Thoracic aorta (tissue), 2 donors: ENCODE measurements at regions not wholly inside any gene's neighbourhood (a gene's known extent, or its start where the extent isn't known, plus 50 kb on each side); places are given as distances from the start of the nearest gene placed in this dataset.

Source experiments
- ATAC-seq: fragments of 150-250 bp; one replicate; pipeline ENCODE4 v1.8.0; 2017; ENCODE audit warnings: low read depth; ENCODE audit not compliant: insufficient number of reproducible peaks, low FRiP score
- DNase-seq: peaks from one replicate; pipeline ENCODE4 v3.0.0-alpha.2; 2020; ENCODE audit warnings: low spot score
- H3K27ac ChIP-seq, 2 donors: fragments of 200-600 bp; sonication (generic); 1 replicate in 1 of 2; 2 replicates in 1 of 2; pipeline ENCODE4 v1.5.1; 2016; ENCODE audit warnings: mild to moderate bottlenecking in 2 of 2, moderate library complexity in 2 of 2
- H3K27me3 ChIP-seq: fragments of 200-600 bp; sonication (generic); replicated peaks from 2 replicates; pipeline ENCODE4 v1.6.0; 2016; ENCODE audit warnings: mild to moderate bottlenecking; ENCODE audit not compliant: insufficient read depth
- H3K36me3 ChIP-seq: fragments of 200-600 bp; sonication (generic); one replicate; pipeline ENCODE4 v1.5.1; 2016
- H3K4me1 ChIP-seq, 2 donors: fragments of 200-600 bp; sonication (generic); 1 replicate in 1 of 2; 2 replicates in 1 of 2; pipeline versions ENCODE4 v1.5.1 to v1.6.0; 2016; ENCODE audit warnings: low read depth in 2 of 2, mild to moderate bottlenecking in 1 of 2; ENCODE audit not compliant: control insufficient read depth in 1 of 2
- H3K4me3 ChIP-seq: fragments of 200-600 bp; sonication (generic); 2 replicates; pipeline ENCODE4 v1.5.1; 2016; ENCODE audit warnings: mild to moderate bottlenecking
- H3K9me3 ChIP-seq: fragments of 200-600 bp; sonication (generic); 2 replicates; pipeline ENCODE4 v1.5.1; 2016
- TF ChIP-seq, protein P1 (sequence below): fragments of 200-600 bp; sonication (generic); IDR thresholded peaks from one replicate; pipeline ENCODE4 v1.5.1; 2019; ENCODE audit warnings: antibody characterized with exemption

DNA sequence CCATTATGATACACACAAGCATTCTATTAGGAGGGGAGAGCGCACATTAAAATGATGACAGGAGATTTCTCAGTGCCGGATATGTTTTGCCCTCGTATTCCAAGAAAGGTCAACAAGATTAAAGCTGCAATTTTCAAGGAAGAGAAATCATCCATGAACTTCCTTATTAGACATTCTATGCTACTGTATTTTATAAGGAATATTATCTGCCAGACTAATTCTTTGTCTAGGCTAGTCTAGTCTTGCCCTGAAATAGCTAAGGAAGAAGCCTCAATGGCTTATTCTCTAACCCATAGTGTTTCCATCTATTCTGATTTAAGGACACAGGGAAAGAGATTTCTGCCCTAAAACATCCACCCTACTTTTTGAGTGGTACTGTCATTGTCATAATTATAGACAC lies 315.4 kb downstream of the ADGRG6 start:
- no peak for ATAC-seq
- Histone ChIP-seq H3K27ac (no peak overlapping the region), H3K9me3 (no peaks in the 10 kb centered on the region), H3K4me3 (no peak overlapping the region), H3K27me3 (no peaks in the 10 kb centered on the region), H3K4me1 (no peaks in the 10 kb centered on the region), H3K36me3 (no peaks in the 10 kb centered on the region)
- TF ChIP-seq, protein P1, sequence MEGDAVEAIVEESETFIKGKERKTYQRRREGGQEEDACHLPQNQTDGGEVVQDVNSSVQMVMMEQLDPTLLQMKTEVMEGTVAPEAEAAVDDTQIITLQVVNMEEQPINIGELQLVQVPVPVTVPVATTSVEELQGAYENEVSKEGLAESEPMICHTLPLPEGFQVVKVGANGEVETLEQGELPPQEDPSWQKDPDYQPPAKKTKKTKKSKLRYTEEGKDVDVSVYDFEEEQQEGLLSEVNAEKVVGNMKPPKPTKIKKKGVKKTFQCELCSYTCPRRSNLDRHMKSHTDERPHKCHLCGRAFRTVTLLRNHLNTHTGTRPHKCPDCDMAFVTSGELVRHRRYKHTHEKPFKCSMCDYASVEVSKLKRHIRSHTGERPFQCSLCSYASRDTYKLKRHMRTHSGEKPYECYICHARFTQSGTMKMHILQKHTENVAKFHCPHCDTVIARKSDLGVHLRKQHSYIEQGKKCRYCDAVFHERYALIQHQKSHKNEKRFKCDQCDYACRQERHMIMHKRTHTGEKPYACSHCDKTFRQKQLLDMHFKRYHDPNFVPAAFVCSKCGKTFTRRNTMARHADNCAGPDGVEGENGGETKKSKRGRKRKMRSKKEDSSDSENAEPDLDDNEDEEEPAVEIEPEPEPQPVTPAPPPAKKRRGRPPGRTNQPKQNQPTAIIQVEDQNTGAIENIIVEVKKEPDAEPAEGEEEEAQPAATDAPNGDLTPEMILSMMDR, result no peak
- DNase-seq, result no peak

DNA sequence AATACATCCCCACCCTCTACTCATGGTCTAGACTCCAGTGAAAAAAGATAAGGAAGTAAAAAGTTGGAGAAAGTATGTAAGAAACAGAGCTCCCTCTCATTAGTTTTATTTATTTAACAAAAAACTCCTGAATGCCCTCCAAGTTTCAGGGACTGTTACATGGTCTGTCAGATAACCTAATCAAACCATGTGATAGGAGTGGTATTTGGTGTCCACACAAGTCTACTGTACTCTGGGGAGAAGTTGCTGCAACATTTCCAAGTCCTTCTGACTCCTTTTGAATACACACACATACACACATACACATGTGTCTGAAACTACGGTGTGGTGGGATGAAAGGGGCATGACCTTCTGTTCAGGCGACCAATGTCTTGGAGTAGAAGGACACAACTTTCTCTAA lies 320.0 kb downstream of the ADGRG6 start:
- no peak for ATAC-seq
- H3K9me3 ChIP-seq, result no peaks in the 10 kb centered on the region
- no peak for DNase-seq
- no peaks in the 10 kb centered on the region for H3K27me3 ChIP-seq
- no peaks in the 10 kb centered on the region for H3K4me1 ChIP-seq
- H3K27ac ChIP-seq, result no peak overlapping the region
- H3K36me3 ChIP-seq, result no peaks in the 10 kb centered on the region
- H3K4me3 ChIP-seq, result no peak overlapping the region
- TF ChIP-seq, protein P1, result no peak

- no peak for ATAC-seq
- Histone ChIP-seq H3K4me1 (no peaks in the 10 kb centered on the region), H3K36me3 (no peaks in the 10 kb centered on the region), H3K9me3 (no peaks in the 10 kb centered on the region), H3K27me3 (no peaks in the 10 kb centered on the region), H3K27ac (no peak overlapping the region), H3K4me3 (no peak overlapping the region)
- DNase-seq, result no peak
- TF ChIP-seq, protein P1, result no peak
These were observed 319.8 kb downstream of the HIVEP2 start for GRCh38 chr6:142624978-142625715.

DNA sequence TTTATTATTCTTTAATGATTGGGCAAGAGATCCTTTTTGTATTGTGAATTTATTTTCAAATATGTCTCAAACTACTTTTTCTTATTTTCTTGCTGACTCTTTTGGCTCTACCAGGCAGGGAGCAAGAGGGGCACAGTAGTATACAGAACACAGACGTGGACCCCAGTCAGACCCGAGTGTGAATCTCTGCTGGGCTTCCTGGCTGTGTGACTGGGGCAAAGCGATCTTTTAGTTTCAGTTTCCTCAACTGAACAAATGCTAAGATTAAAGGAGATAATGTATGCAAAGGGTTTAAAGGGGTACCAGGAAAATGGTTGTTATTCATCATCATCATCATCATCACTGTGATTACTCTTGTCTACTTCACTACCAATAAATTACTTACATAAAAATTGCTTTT lies 317.5 kb downstream of the HIVEP2 start:
- H3K4me3 ChIP-seq, result no peak overlapping the region
- TF ChIP-seq, protein P1, result no peak

GRCh38 chr6:142631517-142632385 lies 313.2 kb downstream of the HIVEP2 start:
- TF ChIP-seq, protein P1, result no peak
- no peak for ATAC-seq
- no peaks in the 10 kb centered on the region for H3K27me3 ChIP-seq

More for the DNA sequence above, 317.5 kb downstream of the HIVEP2 start:
- DNase-seq, result no peak
- Histone ChIP-seq H3K27me3 (no peaks in the 10 kb centered on the region), H3K36me3 (no peaks in the 10 kb centered on the region), H3K9me3 (no peaks in the 10 kb centered on the region), H3K4me1 (no peaks in the 10 kb centered on the region), H3K27ac (no peak overlapping the region)
- ATAC-seq, result no peak

More at GRCh38 chr6:142631517-142632385, 313.2 kb downstream of the HIVEP2 start:
- H3K9me3 ChIP-seq, result no peaks in the 10 kb centered on the region
- no peaks in the 10 kb centered on the region for H3K4me1 ChIP-seq
- H3K27ac ChIP-seq, result no peak overlapping the region
- H3K4me3 ChIP-seq, result no peak overlapping the region
- DNase-seq, result no peak
- H3K36me3 ChIP-seq, result no peaks in the 10 kb centered on the region
